A204.1 (cell line): ENCODE measurements at regions not wholly inside any gene's neighbourhood (a gene's known extent, or its start where the extent isn't known, plus 50 kb on each side); places are given as distances from the start of the nearest gene placed in this dataset.

Experiments
- FAIRE-seq: peaks from 2 replicates; lab custom pipeline; 2012; peaks lifted over from hg19 to GRCh38; lab: Jason Lieb, UNC

DNA sequence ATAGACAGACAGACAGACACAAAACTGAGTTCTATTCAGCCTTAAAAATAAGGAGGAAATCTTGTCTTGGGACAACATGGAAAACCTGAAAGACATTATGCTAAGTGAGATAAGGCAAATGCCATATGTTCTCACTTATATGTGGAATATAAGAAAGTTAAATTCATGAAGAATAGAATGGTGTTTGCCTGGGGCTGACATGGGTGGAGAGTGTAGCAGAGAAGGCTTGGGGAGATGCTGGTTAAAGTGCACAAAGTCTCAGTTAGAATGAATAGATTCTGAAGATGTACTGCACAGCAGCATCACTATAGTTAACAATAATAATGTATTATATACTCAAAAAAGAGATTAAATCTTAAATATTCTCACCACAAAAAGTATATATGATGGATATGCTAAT is 355.5 kb downstream of the LRRIQ3 start:
- no peak for FAIRE-seq

- FAIRE-seq = peak; percentile 53
These were observed 358.1 kb downstream of the LRRIQ3 start for GRCh38 chr1:73839922-73840321.

DNA sequence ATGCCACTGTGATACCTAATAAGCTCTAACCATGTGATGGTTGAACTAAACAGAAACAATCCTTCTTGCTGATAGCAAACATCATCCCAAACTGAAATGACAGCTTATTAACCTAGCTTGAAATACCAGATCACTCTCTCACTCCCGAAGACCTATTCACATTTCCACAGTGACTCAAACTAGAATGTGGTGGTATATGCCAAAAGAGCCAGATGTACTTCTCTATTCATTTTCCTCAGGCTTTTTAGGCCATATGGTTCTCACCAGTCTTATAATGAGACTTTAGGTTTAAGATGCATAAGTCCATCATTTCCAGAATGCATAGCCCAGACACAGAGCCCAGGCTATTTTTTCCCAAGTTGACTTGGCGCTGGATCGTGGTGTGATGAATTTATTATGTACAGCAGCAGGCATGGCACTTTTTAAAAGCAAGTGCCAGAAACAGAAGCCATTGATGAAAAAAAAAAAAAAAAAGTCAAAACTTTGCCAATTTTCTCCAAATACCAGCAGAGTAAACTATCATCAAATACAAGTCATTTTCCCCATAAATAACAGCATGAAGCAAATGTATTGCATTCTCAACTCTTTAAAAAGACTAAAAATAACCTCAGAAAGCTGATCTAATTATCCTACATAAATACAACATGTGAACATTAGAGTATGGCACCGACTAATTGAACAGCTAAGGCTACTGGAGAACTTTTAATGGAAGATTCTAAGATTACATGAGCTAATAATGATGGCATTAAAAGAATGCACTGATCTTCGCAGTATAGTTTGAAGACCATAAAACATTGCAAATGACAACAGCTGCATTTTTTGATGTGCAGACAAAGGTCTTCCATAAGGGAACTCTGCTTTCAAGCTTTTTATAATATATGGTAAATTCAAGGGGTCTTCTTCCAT is 365.4 kb downstream of the LRRIQ3 start:
- no peak for FAIRE-seq

- FAIRE-seq = peak; percentile 14
These were observed 370.7 kb downstream of the LRRIQ3 start for GRCh38 chr1:73827283-73827682.

DNA sequence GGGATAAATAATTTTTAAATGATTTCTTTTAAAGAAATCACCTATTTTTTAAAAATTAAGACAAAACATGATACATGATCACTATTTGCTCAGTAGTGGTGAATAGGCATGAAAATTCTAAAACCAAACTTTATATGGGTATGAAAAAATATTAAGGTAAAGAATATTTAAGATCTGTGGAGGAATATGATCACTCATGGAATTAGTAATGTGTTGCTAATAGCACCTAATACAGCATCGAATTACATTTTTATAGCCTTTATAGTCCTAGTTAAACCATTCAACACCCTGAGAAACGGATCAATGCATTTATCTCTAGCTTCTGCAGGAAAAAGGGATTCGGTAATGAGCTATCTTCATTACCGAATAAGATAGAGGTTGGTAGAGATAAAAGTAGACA is 373.9 kb downstream of the LRRIQ3 start:
- no peak for FAIRE-seq

GRCh38 chr1:73821520-73821919 is 376.5 kb downstream of the LRRIQ3 start:
- FAIRE-seq = no peak

DNA sequence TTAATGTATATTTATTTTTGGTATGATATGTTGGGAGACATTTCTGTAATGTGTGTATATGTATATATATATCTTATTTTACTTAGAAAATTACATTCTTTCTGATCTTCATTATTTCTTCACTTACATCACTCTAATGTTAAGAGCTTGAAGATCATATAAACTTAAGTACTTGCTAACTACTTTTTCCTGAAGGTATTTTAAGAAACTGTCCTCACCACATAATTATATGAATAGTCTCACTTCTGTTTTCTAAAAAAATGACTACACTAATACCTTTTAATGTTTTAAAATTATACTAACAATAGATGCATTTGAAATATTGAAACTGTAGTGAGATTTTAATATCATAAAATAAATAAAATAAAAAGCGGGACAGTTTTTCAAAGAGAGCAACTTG is 377.1 kb downstream of the LRRIQ3 start:
- no peak for FAIRE-seq

DNA sequence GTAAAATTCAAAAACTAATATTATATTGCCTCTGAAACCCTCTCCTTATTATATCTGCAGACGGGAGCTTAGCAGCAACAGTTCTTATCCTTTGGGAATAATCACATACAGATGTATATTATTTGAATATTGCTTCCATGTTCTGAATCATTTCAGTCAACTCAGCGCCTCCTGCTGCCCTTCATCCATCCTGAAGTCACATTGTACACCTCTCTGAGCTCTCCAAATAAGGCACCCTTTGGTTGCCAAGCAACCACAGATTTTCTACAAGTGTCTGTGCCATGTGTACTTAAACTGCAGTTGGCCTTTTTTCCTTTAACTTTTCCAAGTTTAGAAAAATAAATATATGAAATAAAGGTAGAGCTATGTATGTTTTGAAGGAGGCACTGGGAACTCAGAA is 384.3 kb downstream of the LRRIQ3 start:
- no peak for FAIRE-seq

- no peak for FAIRE-seq
These were observed 384.7 kb downstream of the LRRIQ3 start for GRCh38 chr1:73813236-73813635.

- FAIRE-seq = no peak
These were observed 386.2 kb downstream of the LRRIQ3 start for GRCh38 chr1:73811798-73812197.

GRCh38 chr1:73804935-73805334 is 393.0 kb downstream of the LRRIQ3 start:
- no peak for FAIRE-seq

- FAIRE-seq = no peak
These were observed 394.6 kb downstream of the LRRIQ3 start for GRCh38 chr1:73803380-73803779.

GRCh38 chr1:73801912-73802429 is 396.0 kb downstream of the LRRIQ3 start:
- FAIRE-seq = no peak

DNA sequence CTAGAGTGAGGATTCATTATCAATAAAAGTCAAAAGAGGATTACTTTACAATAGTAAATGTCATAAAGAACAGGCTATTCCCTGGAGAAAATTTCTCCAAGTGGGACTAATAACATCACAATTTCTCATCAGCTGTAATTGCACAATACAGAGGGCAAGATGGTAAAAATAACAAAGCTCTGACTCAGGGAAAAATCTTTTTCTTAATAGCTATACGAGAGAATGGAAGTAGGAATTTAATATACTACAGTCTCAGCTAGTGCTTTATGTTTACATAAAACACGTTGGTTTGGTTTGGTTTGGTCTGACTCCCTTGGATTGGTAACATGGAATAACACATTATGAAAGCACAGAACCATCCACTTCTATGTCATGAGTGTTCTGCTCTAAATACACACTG is 397.6 kb downstream of the LRRIQ3 start:
- FAIRE-seq = no peak

DNA sequence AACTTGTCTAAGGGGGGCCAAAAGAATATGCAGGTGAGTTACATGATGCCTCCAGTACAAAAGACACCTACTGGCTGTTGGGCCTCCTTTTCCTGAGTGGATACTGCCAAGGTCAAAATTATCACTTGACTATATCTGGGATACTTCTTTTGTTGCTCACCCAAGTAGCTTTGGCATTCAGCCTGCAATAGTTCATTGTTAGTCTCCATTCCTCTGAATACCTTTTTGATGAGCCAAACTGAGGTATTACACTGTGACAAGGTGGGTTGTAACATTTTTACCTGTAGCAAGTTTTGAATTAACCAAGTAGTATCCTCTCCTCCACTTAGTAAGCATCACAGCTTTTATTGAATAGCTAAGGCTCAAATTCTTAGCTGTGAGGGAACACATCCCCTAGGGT is 408.0 kb downstream of the LRRIQ3 start:
- no peak for FAIRE-seq

- no peak for FAIRE-seq
These were observed 413.9 kb downstream of the LRRIQ3 start for GRCh38 chr1:73784026-73784425.

DNA sequence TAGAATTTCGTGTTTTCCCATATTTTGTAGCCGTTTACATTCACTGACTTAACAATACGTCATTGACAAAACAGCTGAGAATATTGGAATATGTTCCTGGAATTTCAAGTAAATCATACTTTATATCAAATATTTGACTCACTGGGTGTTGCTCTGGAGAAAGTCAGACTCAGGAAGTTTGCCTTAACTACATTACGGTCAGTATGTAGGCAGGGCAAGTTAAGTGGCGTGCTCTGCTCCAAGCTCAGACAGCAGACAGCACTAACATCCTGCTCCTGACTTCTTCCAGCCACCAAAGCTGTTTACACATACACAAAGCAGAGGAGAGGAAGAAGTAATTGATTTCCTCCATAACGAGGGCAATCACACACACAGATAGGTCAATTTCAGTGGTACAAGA is 414.6 kb downstream of the LRRIQ3 start:
- FAIRE-seq = no peak

DNA sequence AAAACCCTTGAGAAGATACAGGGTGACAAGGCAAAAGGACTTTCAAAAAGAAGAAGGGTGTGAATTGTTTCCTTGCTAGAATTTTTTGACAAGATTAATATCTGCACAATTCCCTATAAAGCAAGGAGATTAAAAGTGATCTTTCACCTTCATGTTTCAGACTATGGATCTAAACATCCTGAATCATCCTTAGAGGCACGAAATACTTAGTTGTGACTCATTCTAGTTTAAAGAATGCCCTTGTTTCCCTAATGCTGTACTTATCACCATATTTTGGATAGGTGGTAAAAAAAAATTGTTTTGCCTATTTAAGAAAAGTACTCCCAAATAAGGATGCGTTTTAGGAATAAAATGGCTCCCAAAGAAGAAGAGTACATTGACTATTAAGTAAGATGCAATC is 415.1 kb downstream of the LRRIQ3 start:
- no peak for FAIRE-seq

GRCh38 chr1:73781251-73781650 is 416.7 kb downstream of the LRRIQ3 start:
- FAIRE-seq = no peak

GRCh38 chr1:73778471-73778870 is 419.5 kb downstream of the LRRIQ3 start:
- no peak for FAIRE-seq

GRCh38 chr1:73775896-73776295 is 422.1 kb downstream of the LRRIQ3 start:
- no peak for FAIRE-seq

DNA sequence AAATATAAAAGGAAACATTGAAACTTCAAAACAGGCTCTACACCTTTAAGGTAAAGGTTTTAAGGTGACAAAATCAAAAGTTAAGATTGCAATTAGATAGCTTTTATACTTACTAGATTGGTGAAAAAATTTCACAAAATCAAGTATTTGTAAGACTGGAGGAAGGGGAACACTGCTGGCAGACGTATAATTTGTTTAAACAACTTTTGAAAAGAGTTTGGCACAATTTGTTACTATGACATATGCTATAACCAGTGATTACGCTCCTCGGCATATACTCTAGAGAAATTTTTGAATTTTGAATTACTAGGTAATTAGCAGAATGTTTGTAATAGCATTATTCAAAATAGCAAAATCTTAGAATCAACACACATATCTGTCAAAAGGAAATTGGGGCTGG is 425.0 kb downstream of the LRRIQ3 start:
- no peak for FAIRE-seq

GRCh38 chr1:73771396-73771795 is 426.6 kb downstream of the LRRIQ3 start:
- FAIRE-seq = no peak
